HCT116 (cell line): ENCODE measurements at regions not wholly inside any gene's neighbourhood (a gene's known extent, or its start where the extent isn't known, plus 50 kb on each side); places are given as distances from the start of the nearest gene placed in this dataset.

Source experiments
- ATAC-seq: fragments of 200-7000 bp; cut with Tn5 transposase; 2 replicates; pipeline ENCODE4 v1.9.1; 2020; ENCODE audit warnings: mild to moderate bottlenecking, moderate library complexity
- BruUV-seq: library from RNA; stranded (reverse); fragments of 400-500 nt; replicated peaks from 2 replicates; lab custom pipeline; 2021; lab: Mats Ljungman, UMichigan
- CTCF ChIA-PET: fragments of 300-600 bp; sonication (Branson Sonifier 250); formaldehyde crosslinking; loops from one replicate; lab custom pipeline; 2021; ENCODE audit warnings: antibody characterized with exemption; lab: Charles Lee
- POLR2A ChIA-PET: fragments of 300-600, 350-600 bp; sonication (Branson Sonifier 250); formaldehyde crosslinking; loops from one replicate; lab custom pipeline; 2021; ENCODE audit warnings: antibody characterized with exemption; lab: Charles Lee
- RAD21 ChIA-PET, 2 experiments: fragments of 300-600 bp; sonication (Branson Sonifier 250); formaldehyde crosslinking; loops; one replicate each; lab custom pipeline; 2023; ENCODE audit warnings: low total read pairs in 2 of 2; ENCODE audit not compliant: uncharacterized antibody in 2 of 2, unreplicated experiment in 2 of 2, low non-redundant PET in 1 of 2; lab: Charles Lee
- DNase-seq: peaks from one replicate; pipeline ENCODE4 v3.0.0-alpha.2; 2010; ENCODE audit warnings: low read depth, low spot score
- H2AFZ ChIP-seq: fragments of 200-600 bp; shearing (Covaris generic), sonication (generic); 2 replicates; pipeline ENCODE4 v1.6.1; 2017; ENCODE audit warnings: low read depth, mixed run types, mixed read lengths, antibody characterized with exemption, low read length; ENCODE audit not compliant: poor library complexity, severe bottlenecking
- H3K27ac ChIP-seq: 2 replicates; pipeline ENCODE4 v1.5.1; 2012; ENCODE audit warnings: low read depth, low read length
- H3K27me3 ChIP-seq: fragments of 200-600 bp; sonication (generic); 2 replicates; pipeline ENCODE4 v1.6.1; 2016; ENCODE audit warnings: mixed run types, low read length, mixed read lengths; ENCODE audit not compliant: insufficient read depth
- H3K36me3 ChIP-seq, 2 experiments: fragments of 200-500 bp in 1 of 2; fragments of 200-600 bp in 1 of 2; sonication (Bioruptor generic) in 1 of 2; sonication (generic) in 1 of 2; 2 replicates each; pipeline versions ENCODE4 v1.5.1 to v1.6.1; 2014 to 2016; ENCODE audit warnings: low read length in 2 of 2, inconsistent platforms in 1 of 2, mixed read lengths in 1 of 2, mixed run types in 1 of 2; ENCODE audit not compliant: insufficient read depth in 2 of 2, control insufficient read depth in 1 of 2
- H3K4me1 ChIP-seq, 2 experiments: fragments of 200-600 bp in 1 of 2; sonication (generic) in 1 of 2; 2 replicates each; pipeline versions ENCODE4 v1.5.1 to v1.6.1; 2012 to 2017; ENCODE audit warnings: low read length in 2 of 2, inconsistent platforms in 1 of 2, mild to moderate bottlenecking in 1 of 2, mixed read lengths in 1 of 2, mixed run types in 1 of 2, moderate library complexity in 1 of 2; ENCODE audit not compliant: insufficient read depth in 2 of 2, control insufficient read depth in 1 of 2
- H3K4me2 ChIP-seq: fragments of 200-600 bp; sonication (generic); 2 replicates; pipeline ENCODE4 v1.6.1; 2017; ENCODE audit warnings: mixed run types, low read length, mixed read lengths
- H3K4me3 ChIP-seq, 2 experiments: fragments of 200-600 bp in 1 of 2; sonication (generic) in 1 of 2; replicated peaks in 1 of 2; 2 replicates each; pipeline ENCODE4 v1.5.1; 2011 to 2016; ENCODE audit warnings: low read length in 2 of 2, control low read depth in 1 of 2, low read depth in 1 of 2, mild to moderate bottlenecking in 1 of 2, mixed read lengths in 1 of 2, mixed run types in 1 of 2
- H3K79me2 ChIP-seq: fragments of 200-600 bp; sonication (generic); 2 replicates; pipeline ENCODE4 v1.6.1; 2017; ENCODE audit warnings: mild to moderate bottlenecking, mixed run types, low read length, moderate library complexity, mixed read lengths; ENCODE audit not compliant: insufficient read depth
- H3K9ac ChIP-seq: fragments of 200-600 bp; sonication (generic); 2 replicates; pipeline ENCODE4 v1.6.1; 2016; ENCODE audit warnings: low read length, mixed read lengths
- H3K9me2 ChIP-seq: fragments of 200-600 bp; sonication (generic), shearing (Covaris generic); 2 replicates; pipeline ENCODE4 v1.6.1; 2017; ENCODE audit warnings: mixed run types, mild to moderate bottlenecking, moderate library complexity; ENCODE audit not compliant: insufficient read depth
- H3K9me3 ChIP-seq, 2 experiments: fragments of 200-500 bp in 1 of 2; fragments of 200-600 bp in 1 of 2; sonication (Bioruptor generic) in 1 of 2; sonication (generic) in 1 of 2; 2 replicates each; pipeline ENCODE4 v1.6.1; 2014 to 2017; ENCODE audit warnings: low read length in 2 of 2, mixed read lengths in 2 of 2, inconsistent platforms in 1 of 2, low read depth in 1 of 2, mild to moderate bottlenecking in 1 of 2, mixed run types in 1 of 2, moderate library complexity in 1 of 2; ENCODE audit not compliant: control insufficient read depth in 1 of 2, insufficient read depth in 1 of 2
- H4K20me1 ChIP-seq: fragments of 200-600 bp; sonication (generic), shearing (Covaris generic); 2 replicates; pipeline ENCODE4 v1.6.1; 2017; ENCODE audit warnings: mixed run types, mild to moderate bottlenecking, moderate library complexity; ENCODE audit not compliant: insufficient read depth
- ATF3 ChIP-seq: IDR thresholded peaks from 2 replicates; pipeline ENCODE4 v1.6.1; 2012
- CBX3 ChIP-seq: IDR thresholded peaks from 2 replicates; pipeline ENCODE4 v1.6.1; 2012; ENCODE audit warnings: low read depth
- CEBPB ChIP-seq: IDR thresholded peaks from 2 replicates; pipeline ENCODE4 v1.6.1; 2012; ENCODE audit warnings: low read depth
- CTCF ChIP-seq, 3 experiments: fragments of 200-600 bp in 1 of 3; sonication (generic) in 1 of 3; IDR thresholded peaks in 2 of 3; conservative IDR thresholded peaks in 1 of 3; 2 replicates each; pipeline ENCODE4 v1.5.1; 2012 to 2017; ENCODE audit warnings: low read depth in 2 of 3, low read length in 2 of 3, antibody characterized with exemption in 1 of 3, borderline replicate concordance in 1 of 3, control low read depth in 1 of 3, mild to moderate bottlenecking in 1 of 3, mixed read lengths in 1 of 3, mixed run types in 1 of 3, moderate library complexity in 1 of 3; ENCODE audit not compliant: insufficient read depth in 1 of 3
- ELF1 ChIP-seq: IDR thresholded peaks from 2 replicates; pipeline ENCODE4 v1.6.1; 2012; ENCODE audit warnings: low read depth, borderline replicate concordance
- EZH2phosphoT487 ChIP-seq: fragments of 200-600 bp; IDR thresholded peaks from 2 replicates; pipeline ENCODE4 v1.6.1; 2018; ENCODE audit warnings: antibody characterized with exemption, borderline replicate concordance
- FOSL1 ChIP-seq: IDR thresholded peaks from 2 replicates; pipeline ENCODE4 v1.6.1; 2012; ENCODE audit warnings: low read depth
- POLR2A ChIP-seq: IDR thresholded peaks from 2 replicates; pipeline ENCODE4 v1.7.0; 2011; ENCODE audit warnings: borderline replicate concordance; ENCODE audit not compliant: insufficient read depth, insufficient read length; ENCODE audit errors: extremely low read depth
- POLR2AphosphoS5 ChIP-seq: IDR thresholded peaks from 2 replicates; pipeline ENCODE4 v1.6.1; 2011; ENCODE audit warnings: mild to moderate bottlenecking, low read depth, low read length, moderate library complexity
- REST ChIP-seq: IDR thresholded peaks from 2 replicates; pipeline ENCODE4 v1.6.1; 2012; ENCODE audit warnings: low read depth
- SIN3A ChIP-seq: IDR thresholded peaks from 2 replicates; pipeline ENCODE4 v1.6.1; 2012; ENCODE audit warnings: low read depth
- SP1 ChIP-seq: IDR thresholded peaks from 2 replicates; pipeline ENCODE4 v1.6.1; 2012; ENCODE audit warnings: low read depth
- SRF ChIP-seq: IDR thresholded peaks from 2 replicates; pipeline ENCODE4 v1.6.1; 2012; ENCODE audit warnings: low read depth
- ZBTB33 ChIP-seq: IDR thresholded peaks from 2 replicates; pipeline ENCODE4 v1.6.1; 2011; ENCODE audit warnings: mild to moderate bottlenecking, low read length, moderate library complexity; ENCODE audit not compliant: insufficient replicate concordance; ENCODE audit errors: extremely low read depth
- ZFX ChIP-seq: fragments of 450-650 bp; IDR thresholded peaks from 2 replicates; pipeline ENCODE4 v1.6.1; 2017
- ZNF274 ChIP-seq: fragments of 200-500 bp; sonication (Bioruptor generic); IDR thresholded peaks from 2 replicates; pipeline ENCODE4 v1.6.1; 2014; ENCODE audit warnings: mild to moderate bottlenecking, low read depth, low read length, inconsistent platforms
- intact Hi-C: fragments of 100-400 bp; cut with micrococcal nuclease; formaldehyde crosslinking; loops from 2 replicates; pipeline ENCODE4 v1.10.0; 2022

- TF ChIP-seq ZBTB33 (no peak), FOSL1 (no peak), POLR2A (no peak), CBX3 (no peak), POLR2AphosphoS5 (no peak), CTCF (IDR thresholded peaks at IDR 0.05 in 2 of 3, conservative IDR thresholded peaks at IDR 0.05 in 1 of 3; ENCODE audit: borderline replicate concordance in 1 of 3, insufficient read depth in 1 of 3, low read depth in 2 of 3, low read length in 2 of 3) (no peak), SRF (no peak), CEBPB (no peak), SIN3A (no peak)
Observed at GRCh38 chr2:57598551-57598950, 448.1 kb upstream of the VRK2 start (continued).

- Histone ChIP-seq H3K9ac (no peak overlapping the region), H3K27me3 (no peaks in the 10 kb centered on the region), H3K79me2 (no peaks in the 10 kb centered on the region), H3K4me3 (no peak overlapping the region), H3K27ac (no peak overlapping the region), H3K36me3 (no peaks in the 10 kb centered on the region), H2AFZ (no peak overlapping the region), H3K9me2 (no peaks in the 10 kb centered on the region), H3K9me3 (no peaks in the 10 kb centered on the region), H3K4me1 (no peaks in the 10 kb centered on the region), H3K4me2 (no peak overlapping the region), H4K20me1 (no peaks in the 10 kb centered on the region)
- ChIA-PET RAD21 (no interaction called here), POLR2A (no interaction called here), CTCF (no interaction called here)
- intact Hi-C loops: no loop called here
- ATAC-seq (no peak), DNase-seq (no peak)
- no TSS peak for BruUV-seq
- TF ChIP-seq FOSL1 (no peak), ELF1 (no peak), ATF3 (no peak), EZH2phosphoT487 (no peak), POLR2A (no peak), ZNF274 (no peak), ZFX (no peak), SRF (no peak), POLR2AphosphoS5 (no peak), SP1 (no peak), REST (no peak), ZBTB33 (no peak)
Observed at GRCh38 chr2:57602733-57603132, 443.9 kb upstream of the VRK2 start.
